Endothelial cell of umbilical vein (primary cell): ENCODE measurements at regions not wholly inside any gene's neighbourhood (a gene's known extent, or its start where the extent isn't known, plus 50 kb on each side); places are given as distances from the start of the nearest gene placed in this dataset.
"Not testable (repeated sequence)": the region's sequence is repeated elsewhere in the genome, so short reads cannot be mapped to it uniquely, and the experiment has no call there.

Source experiments
- BruUV-seq: library from RNA; stranded (reverse); fragments of 400-500 nt; replicated peaks from 2 replicates; lab custom pipeline; 2021; lab: Mats Ljungman, UMichigan
- CTCF ChIA-PET: fragments of 300-600, 350-600 bp; sonication (Branson Sonifier 250); formaldehyde crosslinking; loops from one replicate; lab custom pipeline; 2021; ENCODE audit warnings: antibody characterized with exemption, inconsistent platforms; lab: Charles Lee
- POLR2A ChIA-PET: fragments of 300-600, 350-600 bp; sonication (Branson Sonifier 250); formaldehyde crosslinking; loops from one replicate; lab custom pipeline; 2021; ENCODE audit warnings: antibody characterized with exemption, inconsistent platforms; lab: Charles Lee
- DNase-seq: peaks from one replicate; pipeline ENCODE4 v3.0.0-alpha.2; 2011; ENCODE audit warnings: low read depth, low spot score
- FAIRE-seq: peaks from 2 replicates; lab custom pipeline; 2011; peaks lifted over from hg19 to GRCh38; lab: Jason Lieb, UNC
- H2AFZ ChIP-seq: 2 replicates; pipeline ENCODE4 v1.6.0; 2012; ENCODE audit warnings: low read depth, low read length, control low read depth, inconsistent platforms
- H3K27ac ChIP-seq: 2 replicates; pipeline ENCODE4 v1.5.1; 2011; ENCODE audit warnings: low read depth, mild to moderate bottlenecking, control low read depth, low read length, moderate library complexity; ENCODE audit not compliant: insufficient read depth
- H3K27me3 ChIP-seq, 2 experiments: 2 replicates each; pipeline versions ENCODE4 v1.6.0 to v1.6.1; 2011; ENCODE audit warnings: low read length in 2 of 2, mixed read lengths in 1 of 2; ENCODE audit not compliant: control insufficient read depth in 2 of 2, insufficient read depth in 2 of 2
- H3K36me3 ChIP-seq, 2 experiments: 2 replicates in 1 of 2; 3 replicates in 1 of 2; pipeline ENCODE4 v1.5.1; 2011; ENCODE audit warnings: low read length in 2 of 2, mild to moderate bottlenecking in 1 of 2, moderate library complexity in 1 of 2; ENCODE audit not compliant: control insufficient read depth in 2 of 2, insufficient read depth in 2 of 2; ENCODE audit errors: extremely low read depth in 1 of 2
- H3K4me1 ChIP-seq: 3 replicates; pipeline ENCODE4 v1.5.1; 2011; ENCODE audit warnings: mild to moderate bottlenecking, low read length; ENCODE audit not compliant: control insufficient read depth, insufficient read depth; ENCODE audit errors: extremely low read depth
- H3K4me2 ChIP-seq: 2 replicates; pipeline ENCODE4 v1.6.1; 2011; ENCODE audit warnings: low read length, control low read depth, mixed read lengths; ENCODE audit not compliant: insufficient read depth
- H3K4me3 ChIP-seq, 3 experiments: fragments of 200-600 bp in 1 of 3; sonication (generic), shearing (Covaris generic) in 1 of 3; replicated peaks in 1 of 3; 2 replicates each; pipeline ENCODE4 v1.5.1; 2011 to 2016; ENCODE audit warnings: control low read depth in 3 of 3, low read length in 3 of 3, mild to moderate bottlenecking in 2 of 3, inconsistent platforms in 1 of 3, low read depth in 1 of 3, moderate library complexity in 1 of 3; ENCODE audit not compliant: insufficient read depth in 1 of 3
- H3K79me2 ChIP-seq: 2 replicates; pipeline ENCODE4 v1.6.0; 2012; ENCODE audit warnings: low read length, inconsistent platforms; ENCODE audit not compliant: control insufficient read depth, insufficient read depth
- H3K9ac ChIP-seq: replicated peaks from 2 replicates; pipeline ENCODE3; 2011; ENCODE audit warnings: low read length, control low read depth; ENCODE audit not compliant: insufficient read depth; ENCODE audit errors: extremely low read depth
- H3K9me1 ChIP-seq: replicated peaks from 3 replicates; pipeline ENCODE4 v1.6.0; 2011; ENCODE audit warnings: mild to moderate bottlenecking, low read length; ENCODE audit not compliant: control insufficient read depth, insufficient read depth; ENCODE audit errors: extremely low read depth
- H3K9me3 ChIP-seq: replicated peaks from 2 replicates; pipeline ENCODE4 v1.5.1; 2012; ENCODE audit warnings: low read length, inconsistent platforms; ENCODE audit not compliant: control insufficient read depth, insufficient read depth
- H4K20me1 ChIP-seq: replicated peaks from 2 replicates; pipeline ENCODE3; 2011; ENCODE audit warnings: mild to moderate bottlenecking, low read length; ENCODE audit not compliant: control insufficient read depth, insufficient read depth; ENCODE audit errors: extremely low read depth
- EZH2 ChIP-seq: IDR thresholded peaks from 2 replicates; pipeline ENCODE4 v1.6.1; 2012; ENCODE audit warnings: borderline replicate concordance, low read depth, mild to moderate bottlenecking, moderate library complexity, low read length, inconsistent platforms; ENCODE audit not compliant: severe bottlenecking
- FOS ChIP-seq: IDR thresholded peaks from 2 replicates; pipeline ENCODE4 v1.6.1; 2011; ENCODE audit warnings: mild to moderate bottlenecking, low read length, moderate library complexity, borderline replicate concordance; ENCODE audit not compliant: insufficient read depth
- GATA2 ChIP-seq: IDR thresholded peaks from 2 replicates; pipeline ENCODE4 v1.7.0; 2011; ENCODE audit warnings: low read depth, mild to moderate bottlenecking, moderate library complexity, mixed read lengths, low read length; ENCODE audit not compliant: insufficient read length, insufficient read depth
- JUN ChIP-seq: IDR thresholded peaks from 2 replicates; pipeline ENCODE4 v1.6.1; 2011; ENCODE audit warnings: borderline replicate concordance, low read depth; ENCODE audit not compliant: insufficient read length, insufficient read depth
- MAX ChIP-seq: IDR thresholded peaks from 2 replicates; pipeline ENCODE4 v1.6.1; 2011; ENCODE audit not compliant: insufficient read depth, insufficient read length
- MYC ChIP-seq: IDR thresholded peaks from one replicate; pipeline ENCODE4 v1.6.1; 2011; ENCODE audit warnings: mild to moderate bottlenecking, low read depth, low read length
- POLR2A ChIP-seq: IDR thresholded peaks from 2 replicates; pipeline ENCODE4 v1.6.1; 2012; ENCODE audit warnings: low read depth, mild to moderate bottlenecking, control low read depth, low read length
- POLR2AphosphoS5 ChIP-seq: IDR thresholded peaks from 2 replicates; pipeline ENCODE4 v1.6.1; 2012; ENCODE audit warnings: low read depth, mild to moderate bottlenecking, control low read depth, low read length, moderate library complexity; ENCODE audit not compliant: insufficient read depth
- dilution Hi-C: fragments of 300-500 bp; cut with MboI; formaldehyde crosslinking; loops from one replicate; pipeline ENCODE4 v1.15.0; 2019; ENCODE audit warnings: low sequenced_read_pairs; ENCODE audit not compliant: extremely low pct_ligation_motif_present
- intact Hi-C: fragments of 100-400 bp; cut with micrococcal nuclease; formaldehyde crosslinking; loops from one replicate; pipeline ENCODE4 v1.10.0; 2022
- TF ChIP-seq, protein P1 (sequence below), 2 donors: IDR thresholded peaks; 1 replicate in 1 of 2; 2 replicates in 1 of 2; pipeline ENCODE4 v1.5.1; 2011; ENCODE audit warnings: low read length in 2 of 2, mild to moderate bottlenecking in 2 of 2, moderate library complexity in 2 of 2, control low read depth in 1 of 2, inconsistent platforms in 1 of 2, low read depth in 1 of 2; ENCODE audit not compliant: insufficient read depth in 1 of 2; ENCODE audit errors: extremely low read depth in 1 of 2

DNA sequence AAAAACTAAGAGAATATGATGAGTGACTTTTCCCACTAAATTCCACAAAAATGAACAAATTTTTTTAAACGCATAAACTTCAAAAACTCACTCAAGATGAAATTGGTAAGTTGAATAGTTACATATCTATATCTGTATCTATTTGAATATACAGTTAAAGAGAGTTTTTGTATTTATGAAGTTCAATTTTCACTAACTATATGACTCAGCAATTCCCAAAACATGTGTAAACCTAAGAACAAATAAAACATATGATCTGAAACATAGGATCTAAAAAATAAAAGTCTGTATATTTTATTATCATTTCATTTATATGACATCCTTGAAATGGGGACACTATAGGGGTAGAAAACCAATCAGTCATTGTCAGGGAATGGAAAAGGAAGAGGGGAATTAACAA, 105.7 kb upstream of the SNX7 start:
- BruUV-seq: no TSS peak
- H3K27ac ChIP-seq: no peak overlapping the region
- ChIA-PET POLR2A (no interaction called here), CTCF (no interaction called here)
- no peak overlapping the region for H3K9ac ChIP-seq
- H3K4me1 ChIP-seq: no peaks in the 10 kb centered on the region
- no peaks in the 10 kb centered on the region for H3K79me2 ChIP-seq
- H3K9me1 ChIP-seq: no peaks in the 10 kb centered on the region
- H3K36me3 ChIP-seq: no peaks in the 10 kb centered on the region
- FAIRE-seq (no peak), DNase-seq (no peak)
- H3K9me3 ChIP-seq: no peaks in the 10 kb centered on the region
- H2AFZ ChIP-seq: no peak overlapping the region
- dilution Hi-C loops (no loop called here), intact Hi-C loops (no loop called here)
- TF ChIP-seq FOS (no peak), MYC (no peak), POLR2A (no peak), JUN (no peak), EZH2 (no peak), GATA2 (no peak), MAX (no peak), POLR2AphosphoS5 (no peak)
- TF ChIP-seq, protein P1, sequence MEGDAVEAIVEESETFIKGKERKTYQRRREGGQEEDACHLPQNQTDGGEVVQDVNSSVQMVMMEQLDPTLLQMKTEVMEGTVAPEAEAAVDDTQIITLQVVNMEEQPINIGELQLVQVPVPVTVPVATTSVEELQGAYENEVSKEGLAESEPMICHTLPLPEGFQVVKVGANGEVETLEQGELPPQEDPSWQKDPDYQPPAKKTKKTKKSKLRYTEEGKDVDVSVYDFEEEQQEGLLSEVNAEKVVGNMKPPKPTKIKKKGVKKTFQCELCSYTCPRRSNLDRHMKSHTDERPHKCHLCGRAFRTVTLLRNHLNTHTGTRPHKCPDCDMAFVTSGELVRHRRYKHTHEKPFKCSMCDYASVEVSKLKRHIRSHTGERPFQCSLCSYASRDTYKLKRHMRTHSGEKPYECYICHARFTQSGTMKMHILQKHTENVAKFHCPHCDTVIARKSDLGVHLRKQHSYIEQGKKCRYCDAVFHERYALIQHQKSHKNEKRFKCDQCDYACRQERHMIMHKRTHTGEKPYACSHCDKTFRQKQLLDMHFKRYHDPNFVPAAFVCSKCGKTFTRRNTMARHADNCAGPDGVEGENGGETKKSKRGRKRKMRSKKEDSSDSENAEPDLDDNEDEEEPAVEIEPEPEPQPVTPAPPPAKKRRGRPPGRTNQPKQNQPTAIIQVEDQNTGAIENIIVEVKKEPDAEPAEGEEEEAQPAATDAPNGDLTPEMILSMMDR (IDR thresholded peaks at IDR 0.05; ENCODE audit: extremely low read depth in 1 of 2, insufficient read depth in 1 of 2, low read depth in 1 of 2, low read length in 2 of 2): no peak
- H4K20me1 ChIP-seq: no peaks in the 10 kb centered on the region
- H3K4me3 ChIP-seq: no peak overlapping the region
- no peak overlapping the region for H3K4me2 ChIP-seq
- peaks cover 5 to 16% of the 10 kb centered on the region in 2 experiments for H3K27me3 ChIP-seq

- H3K4me2 ChIP-seq, CTCF ChIA-PET, DNase-seq, dilution Hi-C loops, H3K27ac ChIP-seq, H3K27me3 ChIP-seq, intact Hi-C loops, H3K36me3 ChIP-seq, H3K4me1 ChIP-seq, H3K79me2 ChIP-seq, BruUV-seq, FAIRE-seq, H3K9ac ChIP-seq, POLR2A ChIA-PET, H3K9me1 ChIP-seq, H2AFZ ChIP-seq, H3K9me3 ChIP-seq, H4K20me1 ChIP-seq, H3K4me3 ChIP-seq: not testable (repeated sequence)
These were observed 108.9 kb upstream of the SNX7 start for GRCh38 chr1:98552576-98553074.
